ENCODE measurements at regions not wholly inside any gene's neighbourhood (a gene's known extent, or its start where the extent isn't known, plus 50 kb on each side); places are given as distances from the start of the nearest gene placed in this dataset.

GRCh38 chr4:97453186-97453585 lies 690.1 kb downstream of the STPG2 start:
- Histone ChIP-seq H3K9me3 (replicated peaks in 1 of 2; ENCODE audit: control insufficient read depth in 1 of 2, insufficient read depth in 1 of 2, low read length in 2 of 2) (peaks cover 36 to 39% of the 10 kb centered on the region in 2 donors), H3K4me2 (replicated peaks; ENCODE audit: extremely low read depth, low read length, poor library complexity, severe bottlenecking) (no peak overlapping the region), H3K4me3 (replicated peaks in 1 of 3; ENCODE audit: low read depth in 2 of 3, low read length in 3 of 3) (no peak overlapping the region), H3K4me1 (ENCODE audit: control insufficient read depth in 1 of 2, insufficient read depth in 2 of 2, low read length in 2 of 2) (no peaks in the 10 kb centered on the region), H3K36me3 (replicated peaks in 1 of 2; ENCODE audit: control insufficient read depth in 1 of 2, insufficient read depth in 2 of 2, low read length in 2 of 2) (no peaks in the 10 kb centered on the region), H3K27me3 (ENCODE audit: control insufficient read depth in 2 of 2, insufficient read depth in 2 of 2, low read length in 2 of 2) (no peaks in the 10 kb centered on the region), H3K27ac (ENCODE audit: low read depth in 1 of 2, low read length in 2 of 2) (no peak overlapping the region), H4K20me1 (ENCODE audit: insufficient read depth, low read length) (no peaks in the 10 kb centered on the region), H3K79me2 (ENCODE audit: insufficient read depth, low read length) (no peaks in the 10 kb centered on the region), H3K9ac (ENCODE audit: insufficient read depth, low read length, poor library complexity, severe bottlenecking) (no peak overlapping the region), H2AFZ (ENCODE audit: insufficient read depth, low read depth, low read length, poor library complexity, severe bottlenecking) (no peak overlapping the region)
- Mint-ChIP-seq H3K4me1 (no peaks in the 10 kb centered on the region), H3K4me3 (no peak overlapping the region), H3K36me3 (no peaks in the 10 kb centered on the region), H3K27me3 (ENCODE audit: low read depth in 3 of 3) (no peaks in the 10 kb centered on the region), H3K27ac (no peak overlapping the region), H3K9me3 (peaks cover 9 to 38% (median 20%) of the 10 kb centered on the region in 7 donors)
- 93% methylated on average over 5 of the region's 6 CpGs for WGBS (ENCODE audit: insufficient coverage)
- TF ChIP-seq CTCF (IDR thresholded peaks at IDR 0.05), result no peak
- intact Hi-C loops (cut with micrococcal nuclease), result no loop called here
- no peak for DNase-seq

- Histone ChIP-seq H3K9me3 (replicated peaks in 1 of 2; ENCODE audit: control insufficient read depth in 1 of 2, insufficient read depth in 1 of 2, low read length in 2 of 2) (peaks cover 32 to 43% of the 10 kb centered on the region in 2 donors), H3K79me2 (ENCODE audit: insufficient read depth, low read length) (no peaks in the 10 kb centered on the region), H3K27me3 (ENCODE audit: control insufficient read depth in 2 of 2, insufficient read depth in 2 of 2, low read length in 2 of 2) (no peaks in the 10 kb centered on the region), H2AFZ (ENCODE audit: insufficient read depth, low read depth, low read length, poor library complexity, severe bottlenecking) (no peak overlapping the region), H3K4me3 (replicated peaks in 1 of 3; ENCODE audit: low read depth in 2 of 3, low read length in 3 of 3) (no peak overlapping the region), H4K20me1 (ENCODE audit: insufficient read depth, low read length) (no peaks in the 10 kb centered on the region), H3K27ac (ENCODE audit: low read depth in 1 of 2, low read length in 2 of 2) (no peak overlapping the region), H3K9ac (ENCODE audit: insufficient read depth, low read length, poor library complexity, severe bottlenecking) (no peak overlapping the region), H3K4me2 (replicated peaks; ENCODE audit: extremely low read depth, low read length, poor library complexity, severe bottlenecking) (no peak overlapping the region), H3K4me1 (ENCODE audit: control insufficient read depth in 1 of 2, insufficient read depth in 2 of 2, low read length in 2 of 2) (no peaks in the 10 kb centered on the region), H3K36me3 (replicated peaks in 1 of 2; ENCODE audit: control insufficient read depth in 1 of 2, insufficient read depth in 2 of 2, low read length in 2 of 2) (no peaks in the 10 kb centered on the region)
- no peak overlapping the region for H3K4me3 Mint-ChIP-seq
- peaks cover 7 to 33% (median 20%) of the 10 kb centered on the region in 7 donors for H3K9me3 Mint-ChIP-seq
- H3K27ac Mint-ChIP-seq, result no peak overlapping the region
- WGBS (ENCODE audit: insufficient coverage), result 100% methylated on average over 1 of the region's 1 CpG
- intact Hi-C loops (cut with micrococcal nuclease), result no loop called here
- H3K27me3 Mint-ChIP-seq (ENCODE audit: low read depth in 3 of 3), result no peaks in the 10 kb centered on the region
- no peaks in the 10 kb centered on the region for H3K4me1 Mint-ChIP-seq
- no peak for DNase-seq
- H3K36me3 Mint-ChIP-seq, result no peaks in the 10 kb centered on the region
- no peak for TF ChIP-seq CTCF (IDR thresholded peaks at IDR 0.05)
Measured at GRCh38 chr4:97457253-97457652, 686.0 kb downstream of the STPG2 start.
